ENCODE measurements at regions not wholly inside any gene's neighbourhood (a gene's known extent, or its start where the extent isn't known, plus 50 kb on each side); places are given as distances from the start of the nearest gene placed in this dataset.

- in situ Hi-C loops (cut with HindIII; ENCODE audit: low pct_unique_long_range_greater_than_20kb, low sequenced_read_pairs) = no loop called here
- H3K4me1 ChIP-seq (ENCODE audit: control insufficient read depth, insufficient read depth, low read length) = no peaks in the 10 kb centered on the region
Measured at GRCh38 chr2:60091266-60091665, 462.2 kb downstream of the BCL11A start.

GRCh38 chr2:60079562-60079961 lies 473.9 kb downstream of the BCL11A start:
- CTCF ChIA-PET = no interaction called here
- no peaks in the 10 kb centered on the region for H3K27me3 ChIP-seq (ENCODE audit: control insufficient read depth, insufficient read depth, low read length)
- intact Hi-C loops (cut with micrococcal nuclease; ENCODE audit: unreplicated experiment) = no loop called here
- in situ Hi-C loops (cut with HindIII; ENCODE audit: low pct_unique_long_range_greater_than_20kb, low sequenced_read_pairs) = no loop called here
- no peak for TF ChIP-seq POLR2AphosphoS5 (IDR thresholded peaks at IDR 0.05; ENCODE audit: low read depth, low read length)
- TF ChIP-seq CTCF (IDR thresholded peaks at IDR 0.05) = no peak
- no peak for TF ChIP-seq SIN3A (IDR thresholded peaks at IDR 0.05; ENCODE audit: borderline replicate concordance, insufficient read depth, low read depth, low read length)
- no peak for TF ChIP-seq TCF7L2 (IDR thresholded peaks at IDR 0.05; ENCODE audit: low read depth, low read length)
- no peak for TF ChIP-seq REST (IDR thresholded peaks at IDR 0.05; ENCODE audit: insufficient read depth in 1 of 2, low read depth in 2 of 2, low read length in 1 of 2)
- ATAC-seq (no peak), DNase-seq (ENCODE audit: low read depth, low spot score) (no peak)
- H3K9me3 ChIP-seq (ENCODE audit: control insufficient read depth, insufficient read depth, low read depth, low read length) = no peaks in the 10 kb centered on the region
- H3K27ac ChIP-seq (ENCODE audit: low read length) = no peak overlapping the region
- BruUV-seq (replicated peaks) = no TSS peak
- H3K4me1 ChIP-seq (ENCODE audit: control insufficient read depth, insufficient read depth, low read length) = no peaks in the 10 kb centered on the region
- H3K36me3 ChIP-seq (ENCODE audit: control insufficient read depth, insufficient read depth, low read length) = no peaks in the 10 kb centered on the region
- H3K4me3 ChIP-seq (ENCODE audit: low read depth in 2 of 2, low read length in 2 of 2) = no peak overlapping the region
- POLR2A ChIA-PET = no interaction called here

More at GRCh38 chr2:60091266-60091665, 462.2 kb downstream of the BCL11A start:
- Histone ChIP-seq H3K9me3 (ENCODE audit: control insufficient read depth, insufficient read depth, low read depth, low read length) (no peaks in the 10 kb centered on the region), H3K27me3 (ENCODE audit: control insufficient read depth, insufficient read depth, low read length) (no peaks in the 10 kb centered on the region), H3K27ac (ENCODE audit: low read length) (no peak overlapping the region), H3K4me3 (ENCODE audit: low read depth in 2 of 2, low read length in 2 of 2) (no peak overlapping the region), H3K36me3 (ENCODE audit: control insufficient read depth, insufficient read depth, low read length) (no peaks in the 10 kb centered on the region)
- ChIA-PET POLR2A (interaction anchor here (0.6 kb wide), 1 partner anchor 44 kb away, joined by 3 read pairs; no protein-coding TSS in a partner anchor), CTCF (no interaction called here)
- ATAC-seq (no peak), DNase-seq (ENCODE audit: low read depth, low spot score) (no peak)
- no TSS peak for BruUV-seq (replicated peaks)
- intact Hi-C loops (cut with micrococcal nuclease; ENCODE audit: unreplicated experiment) = no loop called here
- TF ChIP-seq SIN3A (IDR thresholded peaks at IDR 0.05; ENCODE audit: borderline replicate concordance, insufficient read depth, low read depth, low read length) (no peak), POLR2AphosphoS5 (IDR thresholded peaks at IDR 0.05; ENCODE audit: low read depth, low read length) (no peak), TCF7L2 (IDR thresholded peaks at IDR 0.05; ENCODE audit: low read depth, low read length) (no peak), REST (IDR thresholded peaks at IDR 0.05; ENCODE audit: insufficient read depth in 1 of 2, low read depth in 2 of 2, low read length in 1 of 2) (no peak), CTCF (IDR thresholded peaks at IDR 0.05) (no peak)
